ENCODE measurements at regions not wholly inside any gene's neighbourhood (a gene's known extent, or its start where the extent isn't known, plus 50 kb on each side); places are given as distances from the start of the nearest gene placed in this dataset.

DNA sequence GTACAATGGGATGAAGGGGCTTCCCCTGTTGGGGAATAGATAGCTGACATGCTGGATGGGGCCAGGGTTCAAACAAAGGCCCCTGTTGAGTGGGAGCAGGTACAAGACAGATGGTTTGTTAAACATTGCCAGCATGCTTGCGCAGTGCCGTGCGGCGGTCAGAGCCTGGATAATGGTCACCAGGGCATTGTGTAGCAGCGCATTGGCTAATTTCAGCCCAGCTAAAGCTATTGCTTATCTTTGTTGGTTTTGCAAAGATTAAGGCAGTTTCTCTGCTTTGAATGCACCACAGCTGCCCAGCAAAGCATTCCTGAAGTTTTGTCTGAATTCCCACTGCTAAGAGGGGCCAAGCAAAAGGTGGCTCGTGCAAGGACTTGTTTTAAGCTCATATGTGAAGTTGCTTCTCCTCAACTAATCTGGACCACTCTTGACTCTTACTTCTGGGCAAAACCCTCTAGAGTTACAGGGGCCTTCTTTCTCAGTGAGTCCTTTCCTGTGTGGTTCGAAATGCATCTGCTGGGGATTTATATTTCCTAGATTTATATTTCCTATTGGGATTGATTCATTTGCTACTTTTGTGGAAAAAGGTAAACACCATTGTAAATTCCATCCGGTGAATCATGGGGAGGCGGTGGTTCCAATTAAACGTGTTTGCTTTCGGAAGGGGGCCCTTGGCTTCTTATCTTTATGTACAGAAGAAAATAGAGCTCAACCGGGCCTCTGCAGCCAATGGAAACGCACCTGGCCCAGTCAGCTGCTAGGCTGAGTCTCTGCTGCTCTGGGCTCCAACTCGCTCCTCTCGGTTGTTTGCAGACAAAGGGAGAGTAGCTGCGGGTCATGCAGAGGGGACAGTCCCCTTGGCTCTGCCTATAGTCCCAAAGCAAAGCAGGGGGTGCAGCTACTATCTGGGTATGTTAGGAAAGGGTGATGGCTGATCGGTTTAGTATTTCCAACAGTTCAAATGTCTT, 72.1 kb downstream of the FOXA2 start:
- no peak for DNase-seq
- Mint-ChIP-seq H3K36me3 (no peaks in the 10 kb centered on the region), H3K9me3 (peaks cover 2% of the 10 kb centered on the region), H3K4me1 (no peaks in the 10 kb centered on the region), H3K27me3 (no peaks in the 10 kb centered on the region), H3K4me3 (no peak overlapping the region), H3K27ac (no peak overlapping the region)
- CTCF ChIA-PET, result no interaction called here

DNA sequence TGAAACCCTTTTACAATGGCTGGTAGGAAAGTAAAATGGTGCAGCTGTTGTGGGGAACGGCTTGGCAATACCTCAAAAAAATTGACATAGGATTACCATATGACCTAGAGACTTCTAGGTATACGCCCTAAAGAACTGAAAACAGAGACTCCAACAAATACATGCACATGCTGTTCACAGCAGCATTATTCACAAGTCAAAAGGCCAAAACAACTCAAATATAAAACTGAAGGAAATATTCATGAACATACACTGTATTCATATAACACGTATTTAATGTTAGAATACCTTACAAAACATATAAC, 74.6 kb downstream of the FOXA2 start:
- Mint-ChIP-seq H3K9me3 (peaks cover 2% of the 10 kb centered on the region), H3K27ac (no peak overlapping the region), H3K27me3 (no peaks in the 10 kb centered on the region), H3K4me3 (no peak overlapping the region), H3K4me1 (no peaks in the 10 kb centered on the region), H3K36me3 (no peaks in the 10 kb centered on the region)
- DNase-seq, result no peak
- CTCF ChIA-PET, result no interaction called here

DNA sequence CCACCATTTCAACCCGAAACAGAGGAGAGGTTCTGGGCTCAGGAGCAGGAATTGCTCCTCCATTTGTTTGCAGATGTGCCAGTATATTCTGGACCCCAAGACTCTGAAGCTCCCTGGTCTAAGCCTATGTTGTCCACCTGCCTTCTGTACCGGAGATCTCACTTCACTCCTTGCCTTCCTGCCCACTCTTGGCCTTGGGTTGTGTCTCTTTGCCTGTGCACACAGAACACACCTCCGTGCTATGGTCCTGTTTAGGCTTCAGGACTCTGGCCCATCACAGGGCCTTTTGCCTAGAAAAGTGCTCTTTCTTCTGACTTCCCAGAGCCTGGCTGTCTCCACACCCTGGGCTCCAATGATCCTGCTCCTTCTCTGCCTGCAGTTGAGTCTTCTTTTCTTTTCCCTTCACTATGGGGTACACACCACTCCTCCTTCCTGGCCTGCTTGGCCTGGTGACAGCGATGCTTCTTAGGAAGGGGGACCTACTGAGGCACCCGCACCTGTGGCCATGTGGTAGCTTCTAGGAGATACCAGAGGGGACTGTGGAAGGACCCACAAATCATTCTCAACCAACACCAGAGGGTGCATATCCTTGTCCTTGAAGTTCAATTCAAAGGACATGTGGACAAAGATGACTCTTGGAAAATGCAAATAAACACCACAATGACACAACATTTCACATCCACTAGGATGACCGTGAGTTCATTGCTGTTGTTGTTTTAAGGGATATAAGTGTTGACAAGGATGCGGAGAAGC, 75.1 kb downstream of the FOXA2 start:
- H3K27me3 Mint-ChIP-seq, result no peaks in the 10 kb centered on the region
- H3K27ac Mint-ChIP-seq, result no peak overlapping the region
- no peak for DNase-seq
- no peak overlapping the region for H3K4me3 Mint-ChIP-seq
- no peaks in the 10 kb centered on the region for H3K4me1 Mint-ChIP-seq
- no peaks in the 10 kb centered on the region for H3K36me3 Mint-ChIP-seq
- CTCF ChIA-PET, result no interaction called here
- peaks cover 6% of the 10 kb centered on the region for H3K9me3 Mint-ChIP-seq

DNA sequence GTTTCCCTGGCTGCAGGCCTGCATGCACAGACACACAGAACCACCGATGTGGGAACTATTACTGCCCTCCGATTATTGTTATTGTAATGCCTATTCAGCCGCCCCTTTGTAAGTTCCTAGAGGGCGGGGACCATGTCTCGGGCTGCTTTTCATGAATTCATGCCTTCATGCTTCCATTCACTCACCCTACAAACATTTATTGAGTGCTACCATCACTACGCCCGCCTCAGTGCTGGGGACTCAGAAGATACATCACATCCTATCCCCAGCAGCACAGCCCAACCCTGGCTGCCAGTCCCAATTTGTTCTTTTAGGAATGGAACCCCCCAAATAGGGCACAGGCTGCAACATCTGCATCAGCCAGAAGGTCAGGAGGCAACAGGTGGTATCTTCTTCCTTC, 75.9 kb downstream of the FOXA2 start:
- Mint-ChIP-seq H3K4me1 (no peaks in the 10 kb centered on the region), H3K36me3 (no peaks in the 10 kb centered on the region), H3K27me3 (no peaks in the 10 kb centered on the region), H3K4me3 (no peak overlapping the region), H3K9me3 (peaks cover 6% of the 10 kb centered on the region), H3K27ac (no peak overlapping the region)
- no peak for DNase-seq
- CTCF ChIA-PET, result no interaction called here

DNA sequence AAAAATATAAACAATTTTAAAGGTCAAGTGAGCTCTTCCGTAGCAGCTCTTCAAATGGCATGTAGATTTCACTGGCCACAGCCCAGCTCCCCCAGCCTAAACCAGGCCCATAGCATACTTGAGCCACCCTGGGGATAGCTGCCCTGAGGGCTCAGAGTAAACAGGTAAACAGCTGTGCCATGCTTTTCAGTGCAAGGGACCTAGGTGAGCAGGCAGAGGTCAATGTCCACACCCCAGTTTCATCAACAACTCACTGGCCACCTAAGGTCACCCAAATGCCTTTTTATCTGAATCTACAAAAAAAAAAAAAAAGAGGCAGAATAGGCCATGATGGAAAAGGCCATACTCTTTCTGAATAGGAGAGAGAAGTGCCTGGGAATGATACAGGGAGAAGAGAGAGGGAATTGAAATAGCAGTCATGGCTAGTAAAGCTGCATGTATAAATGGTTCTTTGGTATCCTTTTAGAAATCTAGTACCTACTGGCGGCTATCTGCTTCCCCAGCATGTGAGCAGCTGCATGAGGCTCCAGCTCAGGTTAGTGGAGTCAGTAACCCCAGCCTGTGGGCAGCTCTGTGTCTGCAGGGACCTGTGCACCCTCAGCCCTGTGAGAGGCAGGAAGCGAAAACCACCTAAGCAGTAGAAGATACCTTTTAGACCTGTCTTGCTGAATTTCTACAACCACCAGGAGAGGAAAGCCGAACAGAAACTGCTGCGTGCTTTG, 77.0 kb downstream of the FOXA2 start:
- CTCF ChIA-PET, result no interaction called here
- no peaks in the 10 kb centered on the region for H3K4me1 Mint-ChIP-seq
- no peaks in the 10 kb centered on the region for H3K27me3 Mint-ChIP-seq
- no peaks in the 10 kb centered on the region for H3K36me3 Mint-ChIP-seq
- no peak overlapping the region for H3K27ac Mint-ChIP-seq
- DNase-seq, result no peak
- peaks cover 6% of the 10 kb centered on the region for H3K9me3 Mint-ChIP-seq
- no peak overlapping the region for H3K4me3 Mint-ChIP-seq

DNA sequence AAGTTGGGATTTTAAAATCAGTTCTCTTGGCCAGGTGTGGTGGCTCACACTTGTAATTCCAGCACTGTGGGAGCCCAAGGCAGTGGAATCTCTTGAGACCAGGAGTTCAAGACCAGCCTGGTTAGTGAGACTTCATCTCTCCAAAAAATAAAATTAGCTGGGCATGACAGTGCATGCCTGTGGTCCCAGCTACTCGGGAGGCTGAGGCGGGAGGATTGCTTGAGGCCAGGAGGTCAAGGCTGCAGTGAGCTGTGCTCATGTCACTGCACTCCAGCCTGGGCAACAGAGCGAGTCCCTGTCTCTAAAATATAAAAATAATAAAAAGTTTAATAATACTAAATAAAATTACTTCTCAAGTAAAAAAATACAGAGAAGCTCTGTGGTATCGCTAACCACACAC, 77.5 kb downstream of the FOXA2 start:
- no peak for DNase-seq
- Mint-ChIP-seq H3K9me3 (peaks cover 8% of the 10 kb centered on the region), H3K27ac (no peak overlapping the region), H3K36me3 (no peaks in the 10 kb centered on the region), H3K27me3 (no peaks in the 10 kb centered on the region), H3K4me1 (no peaks in the 10 kb centered on the region), H3K4me3 (no peak overlapping the region)
- CTCF ChIA-PET, result no interaction called here

DNA sequence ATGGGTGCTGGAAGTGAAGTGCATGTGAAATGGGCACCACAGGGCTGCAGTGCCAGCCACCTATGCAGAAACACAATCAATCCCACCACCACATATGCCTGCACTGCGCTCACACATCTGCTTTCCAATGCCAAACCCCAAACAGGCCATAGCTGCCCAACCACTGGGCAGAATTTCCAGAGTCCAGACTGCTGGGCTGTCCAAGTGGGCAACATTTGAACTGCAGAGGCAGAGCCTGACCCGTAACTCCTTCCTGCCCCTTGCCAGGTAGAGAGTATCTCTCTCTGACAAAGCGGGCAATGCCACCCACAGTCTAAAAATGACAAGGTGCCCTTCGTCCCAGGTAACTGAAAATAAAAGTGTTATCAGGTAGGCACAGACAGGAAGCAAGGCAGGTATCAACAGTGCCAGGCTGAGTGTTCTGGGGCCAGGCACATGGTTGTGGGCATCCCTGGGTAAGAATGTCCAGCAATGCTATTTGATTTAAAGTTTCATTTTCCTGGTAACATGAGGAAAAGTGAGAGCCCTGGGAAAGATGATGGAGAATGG, 79.5 kb downstream of the FOXA2 start:
- H3K9me3 Mint-ChIP-seq, result peaks cover 8% of the 10 kb centered on the region
- CTCF ChIA-PET, result interaction anchor here (0.8 kb wide), 1 partner anchor 166 kb away, joined by 5 read pairs; no protein-coding TSS in a partner anchor
- H3K36me3 Mint-ChIP-seq, result no peaks in the 10 kb centered on the region
- no peak overlapping the region for H3K4me3 Mint-ChIP-seq
- no peaks in the 10 kb centered on the region for H3K27me3 Mint-ChIP-seq
- no peak for DNase-seq
- H3K4me1 Mint-ChIP-seq, result no peaks in the 10 kb centered on the region
- H3K27ac Mint-ChIP-seq, result no peak overlapping the region

DNA sequence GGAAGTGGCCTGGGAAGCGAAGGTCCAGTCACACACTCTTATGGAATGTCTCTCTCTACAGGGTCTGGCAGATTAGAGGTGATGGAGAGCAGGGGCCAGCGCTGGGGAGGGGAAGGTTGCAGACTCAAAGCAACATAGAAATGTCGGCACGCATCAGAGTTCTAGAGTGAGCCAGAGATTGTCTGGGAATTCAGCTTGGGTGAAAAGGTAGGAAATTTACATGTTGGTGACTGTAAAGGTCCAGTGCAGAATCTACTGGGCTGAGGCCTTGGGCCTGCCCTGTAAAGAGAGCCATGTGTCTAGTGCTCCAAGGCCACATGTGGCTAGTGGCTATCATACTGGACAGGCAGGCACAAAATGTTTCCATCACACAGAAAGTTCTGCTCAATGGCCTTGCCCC, 80.8 kb downstream of the FOXA2 start:
- Mint-ChIP-seq H3K27me3 (no peaks in the 10 kb centered on the region), H3K9me3 (peaks cover 9% of the 10 kb centered on the region), H3K4me3 (no peak overlapping the region), H3K27ac (no peak overlapping the region), H3K4me1 (no peaks in the 10 kb centered on the region), H3K36me3 (no peaks in the 10 kb centered on the region)
- DNase-seq, result no peak
- CTCF ChIA-PET, result no interaction called here

DNA sequence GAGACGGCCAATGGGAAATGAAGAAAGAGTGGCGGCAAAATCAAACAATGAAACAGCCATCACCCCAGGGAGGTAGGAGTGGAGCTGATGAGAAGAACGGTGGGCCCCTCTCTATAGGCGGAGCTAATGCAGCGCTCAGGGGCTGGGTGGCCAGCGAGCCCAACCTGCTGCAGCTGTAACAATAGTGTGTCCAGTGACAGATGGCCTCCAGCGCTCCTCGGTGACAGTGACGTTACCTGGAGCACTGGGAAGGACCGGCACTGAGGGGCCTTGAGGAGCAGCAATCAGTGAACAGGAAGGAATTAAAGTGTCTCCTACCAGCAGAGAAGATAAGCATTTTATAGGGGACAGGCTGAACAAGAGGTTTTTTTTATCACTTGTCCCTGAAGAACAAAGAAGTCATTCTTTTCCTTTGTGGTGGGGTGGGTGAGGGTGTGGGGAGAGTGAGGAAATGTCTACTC, 81.6 kb downstream of the FOXA2 start:
- H3K4me3 Mint-ChIP-seq, result no peak overlapping the region
- no peak overlapping the region for H3K27ac Mint-ChIP-seq
- no peaks in the 10 kb centered on the region for H3K27me3 Mint-ChIP-seq
- CTCF ChIA-PET, result no interaction called here
- DNase-seq, result no peak
- no peaks in the 10 kb centered on the region for H3K36me3 Mint-ChIP-seq
- peaks cover 9% of the 10 kb centered on the region for H3K9me3 Mint-ChIP-seq
- H3K4me1 Mint-ChIP-seq, result no peaks in the 10 kb centered on the region

DNA sequence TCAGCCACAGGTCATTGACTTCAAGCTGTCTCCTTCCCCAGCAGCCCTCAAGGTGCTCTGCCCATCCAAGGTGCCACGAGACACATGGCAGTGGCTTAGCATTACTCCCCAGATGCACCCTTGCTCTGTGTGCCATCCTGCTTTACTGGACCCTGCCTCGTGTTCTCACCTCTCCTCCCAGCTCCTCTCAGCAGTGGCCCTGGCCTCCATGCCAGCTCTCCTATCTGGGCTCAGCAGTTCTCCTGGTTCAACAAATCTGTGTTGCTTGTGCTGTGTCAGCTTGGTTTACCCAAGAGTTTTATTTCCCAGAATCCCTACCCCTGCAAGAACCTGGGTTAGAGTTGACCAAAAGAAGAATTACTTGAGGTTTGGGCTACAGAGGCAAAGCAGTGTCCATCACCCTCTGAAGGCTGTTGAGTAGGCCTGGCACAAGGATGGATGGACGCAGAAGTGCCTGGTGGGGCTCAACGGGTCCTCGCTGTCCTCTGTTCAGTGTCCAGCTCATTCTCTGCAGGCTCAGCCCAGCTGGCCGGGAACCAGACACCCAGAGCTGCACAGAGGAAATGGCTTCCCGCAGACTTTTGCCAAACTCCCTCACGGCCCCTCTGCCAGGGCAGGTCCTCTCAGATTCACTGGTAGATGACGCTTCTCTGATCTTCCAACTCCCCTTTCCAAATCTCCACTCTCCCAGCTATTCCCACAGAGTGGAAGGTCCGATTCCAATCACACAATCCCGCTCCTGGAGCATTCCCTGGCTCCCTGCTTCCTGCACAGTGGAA, 82.6 kb downstream of the FOXA2 start:
- no peak overlapping the region for H3K27ac Mint-ChIP-seq
- H3K27me3 Mint-ChIP-seq, result no peaks in the 10 kb centered on the region
- H3K9me3 Mint-ChIP-seq, result peaks cover 9% of the 10 kb centered on the region
- CTCF ChIA-PET, result no interaction called here
- no peak for DNase-seq
- H3K4me1 Mint-ChIP-seq, result no peaks in the 10 kb centered on the region
- no peaks in the 10 kb centered on the region for H3K36me3 Mint-ChIP-seq
- H3K4me3 Mint-ChIP-seq, result no peak overlapping the region

DNA sequence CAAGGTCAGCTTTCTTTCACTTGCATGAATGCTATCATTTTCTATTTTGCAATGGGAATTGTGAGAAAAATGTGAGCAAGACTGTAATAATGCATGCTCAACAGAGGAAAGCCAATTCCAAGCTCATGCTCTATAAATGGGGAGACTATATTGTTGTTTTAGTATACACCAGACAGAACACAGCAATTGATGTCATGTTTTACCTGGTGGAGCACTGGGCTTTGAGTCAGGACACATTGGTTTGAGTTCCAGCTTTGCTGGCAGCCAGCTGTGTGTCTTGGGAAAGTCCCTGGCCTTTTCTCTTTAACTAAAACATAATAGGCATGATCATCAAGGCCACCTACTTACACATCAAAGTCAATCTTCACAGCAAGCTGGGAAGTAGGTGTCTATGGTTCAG, 83.3 kb downstream of the FOXA2 start:
- CTCF ChIA-PET, result no interaction called here
- H3K4me3 Mint-ChIP-seq, result no peak overlapping the region
- peaks cover 9% of the 10 kb centered on the region for H3K9me3 Mint-ChIP-seq

DNA sequence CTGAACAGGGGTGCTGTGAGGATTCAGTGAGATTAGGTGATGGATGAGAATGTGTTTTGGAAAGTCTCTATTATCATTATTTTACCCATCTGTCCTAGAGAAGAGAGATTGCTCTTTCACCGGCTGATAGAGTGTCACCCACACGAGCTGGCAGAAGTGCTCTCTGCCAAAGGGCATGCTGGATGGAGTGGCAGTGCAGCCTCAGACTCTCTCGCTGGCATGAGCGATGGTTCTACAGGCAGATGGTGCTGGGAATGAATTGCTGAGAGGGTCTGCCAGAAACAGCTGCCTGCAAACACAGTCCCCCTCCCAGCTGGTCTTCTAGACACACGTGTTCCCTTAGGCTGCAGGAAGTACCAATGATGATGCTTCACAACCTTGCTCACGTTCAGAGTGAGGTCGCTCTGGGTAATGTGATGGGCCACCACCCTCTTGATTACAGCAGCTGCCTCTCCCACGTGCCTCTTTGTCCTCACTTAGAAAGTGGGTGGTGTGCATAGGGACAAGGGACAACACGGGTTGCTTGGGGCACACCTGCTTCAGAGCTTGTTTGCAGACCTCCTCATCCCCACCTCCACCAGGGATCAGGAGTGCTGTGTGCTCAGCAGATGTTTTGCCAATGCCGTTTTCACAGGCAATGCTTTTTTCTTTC, 84.7 kb downstream of the FOXA2 start:
- DNase-seq, result no peak
- H3K36me3 Mint-ChIP-seq, result no peaks in the 10 kb centered on the region
- H3K9me3 Mint-ChIP-seq, result peaks cover 6% of the 10 kb centered on the region
- no peaks in the 10 kb centered on the region for H3K4me1 Mint-ChIP-seq
- H3K27me3 Mint-ChIP-seq, result no peaks in the 10 kb centered on the region
- H3K4me3 Mint-ChIP-seq, result no peak overlapping the region
- CTCF ChIA-PET, result no interaction called here
- H3K27ac Mint-ChIP-seq, result no peak overlapping the region

More for the DNA sequence above, 83.3 kb downstream of the FOXA2 start:
- no peaks in the 10 kb centered on the region for H3K4me1 Mint-ChIP-seq
- no peaks in the 10 kb centered on the region for H3K36me3 Mint-ChIP-seq
- no peak overlapping the region for H3K27ac Mint-ChIP-seq
- DNase-seq, result no peak
- H3K27me3 Mint-ChIP-seq, result no peaks in the 10 kb centered on the region

DNA sequence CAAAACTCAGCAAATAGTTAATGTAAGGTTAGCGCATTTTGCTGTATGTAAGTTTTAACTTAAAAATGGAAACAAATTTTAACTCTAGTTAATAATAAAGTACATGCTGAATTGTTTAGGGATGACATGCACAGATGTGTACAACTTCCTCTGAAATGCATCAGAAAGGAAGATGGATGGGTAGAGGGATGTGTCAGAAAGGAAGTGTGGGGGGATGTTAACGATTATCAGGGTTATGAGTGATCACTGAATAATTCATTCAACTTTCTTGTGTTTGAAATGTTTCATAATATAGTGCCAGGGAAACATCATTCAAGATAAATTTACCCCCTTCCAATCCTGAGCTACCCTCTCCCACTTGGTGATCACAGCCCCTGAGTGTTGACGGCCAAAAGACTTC, 87.6 kb downstream of the FOXA2 start:
- Mint-ChIP-seq H3K9me3 (peaks cover 5% of the 10 kb centered on the region), H3K27me3 (no peaks in the 10 kb centered on the region), H3K36me3 (no peaks in the 10 kb centered on the region), H3K4me3 (no peak overlapping the region), H3K27ac (no peak overlapping the region), H3K4me1 (no peaks in the 10 kb centered on the region)
- CTCF ChIA-PET, result no interaction called here
- no peak for DNase-seq
